ENCODE measurements at regions not wholly inside any gene's neighbourhood (a gene's known extent, or its start where the extent isn't known, plus 50 kb on each side); places are given as distances from the start of the nearest gene placed in this dataset.

DNA sequence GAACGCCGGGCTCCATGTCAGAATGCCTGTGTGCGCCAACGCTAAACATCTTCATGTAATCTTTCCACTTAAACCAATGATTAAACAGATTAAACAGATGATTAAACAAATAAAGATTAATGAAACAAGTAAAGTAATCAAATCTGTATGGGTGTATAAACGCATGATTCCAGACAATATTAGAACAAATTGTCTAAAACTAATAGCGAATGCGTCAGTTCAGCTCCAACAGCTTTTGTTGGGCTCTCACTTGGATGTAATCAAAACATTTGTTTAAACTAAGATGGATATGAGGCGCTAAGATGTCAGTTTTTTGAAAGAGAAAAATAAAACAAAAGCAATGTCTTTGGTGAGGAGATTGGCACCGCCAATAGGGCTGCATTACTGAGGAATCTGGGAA, 299.1 kb upstream of the TLE3 start:
- no peak for TF ChIP-seq POLR2AphosphoS5 (IDR thresholded peaks at IDR 0.05; ENCODE audit: insufficient read depth in 1 of 2, low read depth in 1 of 2)
- TF ChIP-seq, protein P1, sequence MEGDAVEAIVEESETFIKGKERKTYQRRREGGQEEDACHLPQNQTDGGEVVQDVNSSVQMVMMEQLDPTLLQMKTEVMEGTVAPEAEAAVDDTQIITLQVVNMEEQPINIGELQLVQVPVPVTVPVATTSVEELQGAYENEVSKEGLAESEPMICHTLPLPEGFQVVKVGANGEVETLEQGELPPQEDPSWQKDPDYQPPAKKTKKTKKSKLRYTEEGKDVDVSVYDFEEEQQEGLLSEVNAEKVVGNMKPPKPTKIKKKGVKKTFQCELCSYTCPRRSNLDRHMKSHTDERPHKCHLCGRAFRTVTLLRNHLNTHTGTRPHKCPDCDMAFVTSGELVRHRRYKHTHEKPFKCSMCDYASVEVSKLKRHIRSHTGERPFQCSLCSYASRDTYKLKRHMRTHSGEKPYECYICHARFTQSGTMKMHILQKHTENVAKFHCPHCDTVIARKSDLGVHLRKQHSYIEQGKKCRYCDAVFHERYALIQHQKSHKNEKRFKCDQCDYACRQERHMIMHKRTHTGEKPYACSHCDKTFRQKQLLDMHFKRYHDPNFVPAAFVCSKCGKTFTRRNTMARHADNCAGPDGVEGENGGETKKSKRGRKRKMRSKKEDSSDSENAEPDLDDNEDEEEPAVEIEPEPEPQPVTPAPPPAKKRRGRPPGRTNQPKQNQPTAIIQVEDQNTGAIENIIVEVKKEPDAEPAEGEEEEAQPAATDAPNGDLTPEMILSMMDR (IDR thresholded peaks at IDR 0.05): no peak
